ENCODE measurements at regions not wholly inside any gene's neighbourhood (a gene's known extent, or its start where the extent isn't known, plus 50 kb on each side); places are given as distances from the start of the nearest gene placed in this dataset.

DNA sequence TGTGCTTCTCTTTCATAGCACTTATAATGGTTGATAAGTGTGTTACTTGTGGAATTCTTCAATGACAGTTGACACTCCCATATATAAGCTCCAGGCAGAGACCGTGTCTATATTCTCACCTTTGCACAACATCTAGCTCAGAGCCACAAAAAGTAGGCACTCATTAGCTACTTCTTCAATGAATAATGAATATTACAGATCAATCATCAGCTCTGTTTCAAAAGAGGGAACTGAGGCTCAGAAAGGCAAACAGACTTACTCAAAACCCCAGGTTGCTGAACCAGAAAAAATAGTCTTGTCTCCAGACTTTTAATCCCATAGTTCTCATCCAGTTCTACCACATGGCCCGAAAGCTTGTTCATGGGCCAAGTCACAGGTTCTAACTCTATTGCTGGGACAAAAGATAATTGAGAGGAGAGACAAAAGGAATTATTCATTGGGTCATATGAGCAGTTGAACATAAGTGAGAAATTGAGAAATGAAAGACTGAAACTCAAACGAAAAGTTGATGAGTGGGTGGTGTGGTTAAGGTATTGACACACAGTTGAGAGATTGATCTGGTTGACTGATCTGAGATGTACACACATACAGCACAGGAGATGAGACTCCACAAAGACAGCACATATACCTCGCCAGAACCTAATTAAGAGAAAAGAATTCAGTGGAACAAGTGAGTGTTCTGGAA lies 381.6 kb downstream of the EFNA5 start:
- H3K9me3 Mint-ChIP-seq = no peaks in the 10 kb centered on the region
- H3K4me1 Mint-ChIP-seq (ENCODE audit: low read depth) = peaks cover 14% of the 10 kb centered on the region
- peak overlapping the region in 1 of 2 donors; percentile 11 for H3K4me3 Mint-ChIP-seq
- H3K36me3 Mint-ChIP-seq (ENCODE audit: insufficient read depth in 2 of 2) = peaks cover 0 to 2% of the 10 kb centered on the region in 2 donors
- H3K27me3 Mint-ChIP-seq (ENCODE audit: low read depth) = peaks cover 38% of the 10 kb centered on the region
- DNase-seq (peak; percentile 2 to 39), ATAC-seq (replicated peaks in 1 of 2) (peak; percentile 96)
- H3K27ac Mint-ChIP-seq = no peak overlapping the region

DNA sequence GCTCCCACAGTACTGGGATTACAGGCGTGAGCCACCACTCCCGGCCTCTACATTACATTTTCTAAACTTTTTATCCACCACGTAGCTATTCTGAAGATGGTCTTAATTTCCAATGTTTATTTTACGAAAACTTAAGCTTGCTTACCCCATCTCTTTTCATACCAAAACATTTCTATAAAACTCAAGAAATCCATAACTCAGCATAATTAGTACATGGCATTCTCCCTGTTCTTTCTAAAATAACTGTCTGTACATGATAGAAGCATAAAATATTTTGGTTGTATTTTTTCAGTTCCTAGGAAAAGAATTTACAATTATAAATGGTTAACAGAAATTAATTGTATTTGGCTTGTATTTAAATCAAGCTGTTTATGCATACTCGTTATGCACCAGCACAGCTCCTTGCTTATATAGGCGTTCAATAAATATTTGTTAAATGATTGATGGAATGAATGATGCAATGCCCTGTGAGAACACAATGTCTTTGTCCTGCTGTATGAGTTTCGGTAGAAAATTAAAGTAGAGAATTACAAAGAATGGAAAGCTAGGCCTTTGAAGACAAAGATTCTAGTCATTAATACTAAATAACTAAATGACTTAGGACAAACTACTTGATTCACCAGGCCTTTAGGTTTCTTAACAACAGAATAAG lies 384.2 kb downstream of the EFNA5 start:
- ATAC-seq (replicated peaks in 1 of 2) (no peak), DNase-seq (no peak)
- Mint-ChIP-seq H3K4me1 (ENCODE audit: low read depth) (peaks cover 14% of the 10 kb centered on the region), H3K36me3 (ENCODE audit: insufficient read depth in 2 of 2) (no peaks in the 10 kb centered on the region), H3K9me3 (no peaks in the 10 kb centered on the region), H3K4me3 (no peak overlapping the region), H3K27me3 (ENCODE audit: low read depth) (peaks cover 38% of the 10 kb centered on the region), H3K27ac (no peak overlapping the region)

DNA sequence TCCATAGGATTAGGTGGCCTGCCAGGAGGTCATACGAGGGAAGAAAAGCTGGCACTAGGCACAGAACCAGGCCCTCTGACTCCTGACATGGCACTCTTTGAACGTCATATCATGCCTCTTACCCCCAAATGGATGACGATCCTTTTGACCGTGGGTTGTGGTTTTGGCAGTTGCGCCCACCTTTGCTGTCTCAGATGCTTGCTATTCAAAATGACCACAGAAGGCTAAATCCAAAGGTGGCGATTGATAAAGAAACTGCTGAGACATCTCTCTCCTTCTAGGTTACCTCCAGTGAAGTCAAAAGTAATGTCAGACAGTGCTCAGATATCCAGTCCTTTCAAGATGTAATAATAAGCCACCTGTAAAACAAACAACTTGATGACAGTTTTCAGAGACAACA lies 385.0 kb downstream of the EFNA5 start:
- Mint-ChIP-seq H3K27ac (no peak overlapping the region), H3K4me1 (ENCODE audit: low read depth) (peaks cover 14% of the 10 kb centered on the region), H3K9me3 (no peaks in the 10 kb centered on the region), H3K27me3 (ENCODE audit: low read depth) (peaks cover 30% of the 10 kb centered on the region), H3K36me3 (ENCODE audit: insufficient read depth in 2 of 2) (no peaks in the 10 kb centered on the region), H3K4me3 (no peak overlapping the region)
- ATAC-seq (replicated peaks in 1 of 2) (peak; percentile 59 to 66), DNase-seq (peak; percentile 37 to 48)

DNA sequence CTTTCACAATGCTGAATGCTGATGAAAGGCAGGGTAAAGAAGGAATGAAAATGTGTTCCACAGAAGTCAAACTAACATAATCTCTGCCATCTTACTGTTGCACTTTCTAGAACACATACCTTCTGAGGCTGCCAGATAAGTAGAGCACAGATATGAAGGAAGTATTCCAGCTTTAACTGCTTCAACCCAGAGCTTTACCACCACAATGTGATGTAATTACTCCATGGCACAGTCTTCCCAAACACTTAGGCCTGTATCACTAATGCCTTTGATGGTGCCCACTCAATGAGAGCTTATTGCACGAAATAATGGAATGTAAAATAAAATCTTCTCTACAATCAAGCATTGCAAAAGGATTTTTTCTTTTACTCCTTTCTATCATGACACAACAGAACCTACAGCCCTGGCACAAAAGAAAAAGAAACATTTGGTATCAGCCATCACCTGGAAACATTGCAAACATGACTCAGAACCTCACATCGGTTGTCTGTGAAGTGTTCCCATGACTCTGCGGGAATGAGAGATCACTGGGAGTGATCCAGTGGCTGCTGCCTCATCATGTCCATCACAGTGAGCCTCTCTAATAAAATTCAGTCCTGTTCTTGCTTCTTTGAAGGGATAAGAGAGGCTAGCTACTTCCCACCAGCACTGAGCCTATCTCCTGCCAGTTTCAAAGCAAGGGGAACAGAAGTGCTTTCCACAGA lies 385.8 kb downstream of the EFNA5 start:
- H3K9me3 Mint-ChIP-seq = no peaks in the 10 kb centered on the region
- H3K27ac Mint-ChIP-seq = no peak overlapping the region
- peaks cover 30% of the 10 kb centered on the region for H3K27me3 Mint-ChIP-seq (ENCODE audit: low read depth)
- no peak overlapping the region for H3K4me3 Mint-ChIP-seq
- H3K4me1 Mint-ChIP-seq (ENCODE audit: low read depth) = peaks cover 14% of the 10 kb centered on the region
- DNase-seq = no peak
- H3K36me3 Mint-ChIP-seq (ENCODE audit: insufficient read depth in 2 of 2) = no peaks in the 10 kb centered on the region
- ATAC-seq (replicated peaks in 1 of 2) = no peak

DNA sequence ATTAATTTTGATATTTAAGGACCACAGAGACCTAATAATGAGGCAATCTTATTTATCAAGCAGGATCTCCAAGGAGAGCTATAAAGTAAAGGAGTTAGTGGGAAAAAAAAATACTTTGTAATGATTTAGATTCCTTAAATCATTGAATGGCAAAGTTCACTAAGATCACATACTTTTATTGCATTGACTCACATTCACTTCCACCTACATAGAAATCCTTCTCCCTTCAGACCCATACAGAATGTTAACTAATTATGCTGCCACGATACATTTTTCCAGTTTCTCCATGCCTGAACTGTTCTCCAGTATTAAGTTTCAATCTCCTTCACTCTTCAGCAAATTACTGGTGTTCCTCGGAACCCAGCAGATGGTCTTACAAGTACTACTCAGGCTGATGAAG lies 388.7 kb downstream of the EFNA5 start:
- ATAC-seq (replicated peaks in 1 of 2) (no peak), DNase-seq (no peak)
- Mint-ChIP-seq H3K9me3 (no peaks in the 10 kb centered on the region), H3K4me3 (no peak overlapping the region), H3K36me3 (ENCODE audit: insufficient read depth in 2 of 2) (no peaks in the 10 kb centered on the region), H3K27me3 (ENCODE audit: low read depth) (peaks cover 14% of the 10 kb centered on the region), H3K27ac (no peak overlapping the region), H3K4me1 (ENCODE audit: low read depth) (no peaks in the 10 kb centered on the region)

DNA sequence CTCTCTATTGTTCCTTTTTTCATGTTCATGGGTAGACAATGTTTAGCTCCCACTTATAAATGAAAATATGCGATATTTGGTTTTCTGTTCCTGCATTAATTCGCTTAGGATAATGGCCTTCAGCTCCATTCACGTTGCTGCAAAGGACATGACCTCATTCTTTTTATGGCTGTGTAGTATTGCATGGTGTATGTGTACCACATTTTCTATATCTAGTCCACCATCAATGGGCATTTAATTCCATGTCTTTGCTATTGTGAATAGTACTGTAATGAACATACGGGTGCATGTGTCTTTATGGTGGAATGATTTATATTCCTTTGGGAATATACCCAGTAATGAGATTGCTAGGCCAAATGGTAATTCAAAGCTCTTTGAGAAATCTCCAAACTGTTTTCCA lies 392.0 kb downstream of the EFNA5 start:
- no peaks in the 10 kb centered on the region for H3K36me3 Mint-ChIP-seq (ENCODE audit: insufficient read depth in 2 of 2)
- no peak overlapping the region for H3K4me3 Mint-ChIP-seq
- no peak for DNase-seq
- no peaks in the 10 kb centered on the region for H3K9me3 Mint-ChIP-seq
- no peak overlapping the region for H3K27ac Mint-ChIP-seq
- H3K27me3 Mint-ChIP-seq (ENCODE audit: low read depth) = peaks cover 12% of the 10 kb centered on the region
- ATAC-seq (replicated peaks in 1 of 2) = no peak
- no peaks in the 10 kb centered on the region for H3K4me1 Mint-ChIP-seq (ENCODE audit: low read depth)

DNA sequence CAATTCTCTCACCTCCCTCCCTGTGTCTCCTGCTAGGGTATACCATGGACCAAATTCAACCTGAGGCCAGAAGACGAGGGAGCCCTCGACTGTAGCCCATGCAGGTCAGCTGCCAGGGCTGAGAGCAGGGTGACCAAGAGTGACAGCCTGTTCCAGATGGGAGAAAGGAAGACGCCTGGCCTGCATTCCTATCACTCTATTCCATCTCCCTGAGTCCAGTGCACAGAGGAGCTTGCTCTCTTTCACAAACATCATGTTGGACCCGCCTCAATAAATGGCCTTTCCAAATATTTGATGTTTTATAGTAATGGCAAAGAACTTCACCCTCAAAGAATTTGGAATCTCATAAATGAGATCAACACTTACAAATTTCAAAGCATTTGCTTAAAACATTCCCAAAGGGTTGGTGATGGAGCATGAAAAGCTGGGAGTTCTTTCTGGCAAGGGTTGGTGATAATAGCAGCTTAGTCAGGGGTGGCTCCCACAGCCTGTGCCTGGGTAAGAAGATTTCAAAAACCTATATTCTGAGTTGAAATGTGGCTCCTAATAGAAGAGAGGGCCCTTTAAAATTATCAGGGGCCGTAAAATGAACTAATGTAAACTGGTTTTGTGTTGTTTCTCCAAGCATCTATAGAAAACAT lies 393.1 kb downstream of the EFNA5 start:
- no peaks in the 10 kb centered on the region for H3K9me3 Mint-ChIP-seq
- DNase-seq (no peak), ATAC-seq (replicated peaks in 1 of 2) (no peak)
- no peak overlapping the region for H3K4me3 Mint-ChIP-seq
- no peaks in the 10 kb centered on the region for H3K4me1 Mint-ChIP-seq (ENCODE audit: low read depth)
- H3K36me3 Mint-ChIP-seq (ENCODE audit: insufficient read depth in 2 of 2) = no peaks in the 10 kb centered on the region
- H3K27me3 Mint-ChIP-seq (ENCODE audit: low read depth) = peaks cover 12% of the 10 kb centered on the region
- H3K27ac Mint-ChIP-seq = no peak overlapping the region

DNA sequence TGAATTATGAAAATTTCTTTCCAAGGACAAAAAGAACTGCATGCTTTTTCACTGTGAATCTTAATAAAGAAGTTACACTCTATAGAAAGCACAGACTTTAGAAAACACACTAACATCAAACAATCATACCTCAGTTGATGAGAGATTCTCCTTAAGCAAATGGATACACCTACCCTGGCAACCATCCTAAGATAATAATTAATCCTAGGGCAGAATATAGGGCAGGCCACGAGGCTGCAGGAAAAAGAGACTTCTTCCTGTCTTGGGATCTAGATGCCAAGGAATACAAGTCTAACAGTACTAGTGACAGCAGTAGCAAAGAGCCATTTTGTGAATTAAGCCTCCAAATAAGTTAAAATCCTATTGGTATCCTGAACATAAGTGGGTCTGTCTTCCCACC lies 395.4 kb downstream of the EFNA5 start:
- Mint-ChIP-seq H3K4me1 (ENCODE audit: low read depth) (no peaks in the 10 kb centered on the region), H3K27ac (no peak overlapping the region), H3K4me3 (no peak overlapping the region), H3K27me3 (ENCODE audit: low read depth) (peaks cover 12% of the 10 kb centered on the region), H3K9me3 (no peaks in the 10 kb centered on the region), H3K36me3 (ENCODE audit: insufficient read depth in 2 of 2) (no peaks in the 10 kb centered on the region)
- ATAC-seq (replicated peaks in 1 of 2) (no peak), DNase-seq (no peak)

DNA sequence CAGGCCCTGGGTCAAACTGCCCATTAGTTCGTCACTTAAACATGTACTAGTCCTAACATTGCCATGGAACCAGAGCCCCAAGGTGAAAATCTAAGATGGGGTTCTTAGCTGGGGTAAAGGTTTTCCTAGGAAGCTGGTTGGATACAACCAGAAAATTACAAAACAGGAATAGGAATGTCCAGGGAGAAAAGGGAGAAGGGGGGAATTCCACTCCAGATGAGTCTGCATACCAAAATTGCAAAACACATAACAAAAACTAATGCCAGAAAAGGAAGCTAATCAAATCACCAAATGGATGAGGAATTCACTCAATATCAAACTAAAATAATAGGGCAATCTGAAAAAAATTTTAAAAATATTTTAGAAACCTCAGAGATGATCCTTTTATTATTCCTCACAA lies 396.2 kb downstream of the EFNA5 start:
- Mint-ChIP-seq H3K4me1 (ENCODE audit: low read depth) (no peaks in the 10 kb centered on the region), H3K27me3 (ENCODE audit: low read depth) (peaks cover 10% of the 10 kb centered on the region), H3K9me3 (no peaks in the 10 kb centered on the region), H3K36me3 (ENCODE audit: insufficient read depth in 2 of 2) (no peaks in the 10 kb centered on the region), H3K27ac (no peak overlapping the region), H3K4me3 (no peak overlapping the region)
- DNase-seq (no peak), ATAC-seq (replicated peaks in 1 of 2) (no peak)

DNA sequence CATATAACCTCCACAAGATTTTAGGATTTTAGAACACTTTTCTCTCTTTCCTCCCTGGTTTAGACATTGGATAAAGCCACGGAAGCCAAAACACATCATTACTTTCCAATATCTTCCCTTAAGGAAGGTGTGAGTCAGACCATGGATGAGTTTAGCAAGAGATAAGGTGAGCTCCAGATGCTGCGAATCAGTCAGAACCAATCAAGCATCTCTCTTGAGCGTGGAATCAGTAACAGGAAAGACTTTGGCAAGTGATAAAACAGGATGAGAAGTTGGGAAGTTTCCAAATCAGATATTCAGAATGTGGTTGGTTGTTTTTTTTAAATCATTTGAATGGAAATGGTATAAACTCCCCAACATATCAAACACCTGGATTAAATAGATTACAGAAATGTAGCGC lies 397.8 kb downstream of the EFNA5 start:
- Mint-ChIP-seq H3K27ac (no peak overlapping the region), H3K4me1 (ENCODE audit: low read depth) (no peaks in the 10 kb centered on the region), H3K4me3 (no peak overlapping the region), H3K27me3 (ENCODE audit: low read depth) (peaks cover 5% of the 10 kb centered on the region), H3K36me3 (ENCODE audit: insufficient read depth in 2 of 2) (no peaks in the 10 kb centered on the region), H3K9me3 (no peaks in the 10 kb centered on the region)
- DNase-seq = no peak
- no peak for ATAC-seq (replicated peaks in 1 of 2)

DNA sequence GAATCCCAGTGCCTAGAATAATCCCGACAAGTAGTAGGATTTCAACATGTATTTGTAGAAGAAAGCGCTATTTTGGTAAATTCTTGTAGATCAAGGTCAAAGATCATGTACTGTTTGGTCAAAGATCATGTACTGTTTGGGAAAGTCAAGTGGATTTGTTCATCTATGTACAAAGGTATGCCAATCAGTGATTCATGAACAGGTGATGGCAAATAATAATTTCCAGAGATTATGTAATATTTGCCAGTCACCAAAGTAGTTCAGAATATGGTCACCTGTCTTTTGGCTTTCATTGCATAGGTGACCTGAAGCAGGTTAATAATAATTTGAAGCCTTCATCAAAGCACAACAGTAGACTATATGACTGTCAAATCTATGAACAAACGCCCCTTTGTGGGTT lies 398.2 kb downstream of the EFNA5 start:
- H3K36me3 Mint-ChIP-seq (ENCODE audit: insufficient read depth in 2 of 2) = no peaks in the 10 kb centered on the region
- no peak for ATAC-seq (replicated peaks in 1 of 2)
- no peak overlapping the region for H3K27ac Mint-ChIP-seq

DNA sequence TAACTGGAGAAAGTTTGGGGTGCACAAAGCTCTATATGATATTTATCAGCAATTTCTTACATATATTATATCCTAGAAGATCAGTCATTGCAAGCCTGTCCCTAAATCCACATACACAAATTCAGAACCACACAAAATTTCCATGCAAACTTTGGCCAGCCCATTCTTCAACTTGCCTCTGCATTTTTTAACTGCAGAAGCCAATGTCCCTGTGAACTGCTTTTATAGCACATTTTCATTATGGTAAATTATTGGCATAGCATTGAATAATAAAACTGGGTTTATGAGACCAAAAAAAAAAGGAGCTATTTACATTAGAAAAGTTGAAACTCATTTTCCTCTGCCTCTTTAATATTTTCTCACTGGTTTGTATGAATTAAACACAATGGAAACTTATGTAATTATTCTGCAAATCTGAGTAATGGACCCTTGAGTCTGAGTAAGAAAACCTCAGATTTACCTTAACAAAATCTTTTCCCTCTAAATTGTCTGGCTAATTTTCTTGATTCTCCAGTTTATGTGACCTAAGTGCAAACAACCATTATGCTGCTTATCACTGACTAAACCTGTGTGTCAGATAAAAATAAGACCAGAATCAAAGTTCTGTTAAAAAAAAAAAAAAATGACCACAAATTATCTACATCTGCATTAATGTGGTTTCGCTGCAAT lies 398.9 kb downstream of the EFNA5 start:
- H3K9me3 Mint-ChIP-seq = no peaks in the 10 kb centered on the region

More for the DNA sequence above, 398.2 kb downstream of the EFNA5 start:
- Mint-ChIP-seq H3K9me3 (no peaks in the 10 kb centered on the region), H3K27me3 (ENCODE audit: low read depth) (peaks cover 5% of the 10 kb centered on the region), H3K4me1 (ENCODE audit: low read depth) (no peaks in the 10 kb centered on the region), H3K4me3 (no peak overlapping the region)
- DNase-seq = no peak

DNA sequence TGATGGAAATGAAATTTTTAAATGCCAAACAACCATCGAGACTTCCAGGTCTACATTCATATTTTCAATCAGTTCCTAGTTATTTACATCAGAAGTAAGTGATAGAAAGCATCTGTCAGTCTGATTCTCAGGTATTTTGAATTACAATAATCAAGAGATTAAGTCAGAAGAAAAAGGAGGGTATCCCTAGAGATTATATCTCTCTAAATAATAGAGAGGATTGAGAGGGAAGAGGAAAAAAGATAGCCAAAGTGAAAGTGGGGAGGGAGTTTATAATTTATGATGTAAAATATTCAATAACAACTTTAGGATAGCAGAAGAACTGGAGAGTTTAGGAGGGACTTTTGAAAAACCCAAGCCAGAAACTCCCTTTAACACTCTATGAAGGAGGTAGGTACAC lies 400.2 kb downstream of the EFNA5 start:
- H3K36me3 Mint-ChIP-seq (ENCODE audit: insufficient read depth in 2 of 2) = no peaks in the 10 kb centered on the region
- no peak for DNase-seq
- H3K27me3 Mint-ChIP-seq (ENCODE audit: low read depth) = no peaks in the 10 kb centered on the region
- H3K27ac Mint-ChIP-seq = no peak overlapping the region
- H3K4me3 Mint-ChIP-seq = no peak overlapping the region
- ATAC-seq (replicated peaks in 1 of 2) = no peak
- no peaks in the 10 kb centered on the region for H3K4me1 Mint-ChIP-seq (ENCODE audit: low read depth)
- no peaks in the 10 kb centered on the region for H3K9me3 Mint-ChIP-seq

More for the DNA sequence above, 398.9 kb downstream of the EFNA5 start:
- H3K27me3 Mint-ChIP-seq (ENCODE audit: low read depth) = peaks cover 5% of the 10 kb centered on the region
- no peak overlapping the region for H3K4me3 Mint-ChIP-seq
- H3K27ac Mint-ChIP-seq = no peak overlapping the region
- H3K4me1 Mint-ChIP-seq (ENCODE audit: low read depth) = no peaks in the 10 kb centered on the region
- ATAC-seq (replicated peaks in 1 of 2) = no peak
- H3K36me3 Mint-ChIP-seq (ENCODE audit: insufficient read depth in 2 of 2) = no peaks in the 10 kb centered on the region
- DNase-seq = no peak

Measured in activated T-cell treated with anti-CD3 and anti-CD28 coated beads, Interleukin-2, amount 50 U/mL, for 72 hours (primary cell).